H7 (cell line): ENCODE measurements at regions not wholly inside any gene's neighbourhood (a gene's known extent, or its start where the extent isn't known, plus 50 kb on each side); places are given as distances from the start of the nearest gene placed in this dataset.
"Not testable (repeated sequence)": the region's sequence is repeated elsewhere in the genome, so short reads cannot be mapped to it uniquely, and the experiment has no call there.

Source experiments
- DNase-seq: peaks from one replicate; pipeline ENCODE4 v3.0.0; 2012
- H3K27me3 ChIP-seq: 2 replicates; pipeline ENCODE4 v1.6.0; 2011; ENCODE audit warnings: mild to moderate bottlenecking, low read length; ENCODE audit not compliant: control insufficient read depth, insufficient read depth
- H3K36me3 ChIP-seq: replicated peaks from 2 replicates; pipeline ENCODE4 v1.5.1; 2011; ENCODE audit warnings: low read length; ENCODE audit not compliant: control insufficient read depth, insufficient read depth
- H3K4me3 ChIP-seq: 2 replicates; pipeline ENCODE4 v1.5.1; 2011; ENCODE audit warnings: low read depth, mild to moderate bottlenecking, control low read depth, low read length, moderate library complexity; ENCODE audit not compliant: insufficient read depth

- Histone ChIP-seq H3K27me3 (no peaks in the 10 kb centered on the region), H3K4me3 (no peak overlapping the region), H3K36me3 (no peaks in the 10 kb centered on the region)
- no peak for DNase-seq
Observed at GRCh38 chr12:73998894-73999293, 538.7 kb upstream of the ATXN7L3B start.

DNA sequence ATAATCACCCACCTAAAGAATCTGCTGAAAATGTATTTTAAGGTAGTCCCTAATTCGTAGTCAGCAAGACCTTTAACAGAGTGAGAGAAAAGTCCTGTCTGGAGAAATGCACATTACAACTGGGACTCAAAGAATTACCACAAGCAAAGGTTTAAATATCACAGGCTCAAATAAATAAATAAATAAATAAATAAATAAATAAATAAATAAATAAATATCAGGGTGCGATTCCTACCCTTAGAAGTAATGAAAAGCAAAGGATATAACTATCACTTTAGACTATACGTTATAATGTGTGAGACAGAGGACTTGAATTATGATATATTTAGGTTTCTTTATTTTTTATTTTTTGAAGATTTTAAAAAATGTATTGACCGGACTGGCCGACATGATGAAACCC is 522.5 kb upstream of the ATXN7L3B start:
- Histone ChIP-seq H3K36me3 (no peaks in the 10 kb centered on the region), H3K27me3 (no peaks in the 10 kb centered on the region), H3K4me3 (no peak overlapping the region)
- DNase-seq: no peak

DNA sequence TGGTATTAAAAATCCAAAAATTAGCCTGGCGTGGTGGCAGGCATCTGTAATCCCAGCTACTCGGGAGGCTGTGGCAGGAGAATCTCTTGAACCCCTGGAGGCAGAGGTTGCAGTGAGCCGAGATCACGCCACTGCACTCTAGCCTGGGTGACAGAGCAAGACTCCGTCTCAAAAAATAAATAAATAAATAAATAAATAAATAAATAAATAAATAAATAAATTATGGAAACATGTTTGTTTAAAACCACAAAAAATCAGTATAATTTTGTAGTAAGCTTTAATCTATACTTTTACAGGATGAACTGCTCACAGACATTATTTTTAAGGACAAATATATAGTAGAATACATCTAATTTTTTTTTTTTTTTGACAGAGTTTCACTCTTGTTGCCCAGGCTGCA is 521.3 kb upstream of the ATXN7L3B start:
- not testable (repeated sequence) for H3K36me3 ChIP-seq, DNase-seq, H3K4me3 ChIP-seq, H3K27me3 ChIP-seq

- no peak overlapping the region for H3K4me3 ChIP-seq
- DNase-seq: no peak
- no peaks in the 10 kb centered on the region for H3K36me3 ChIP-seq
- H3K27me3 ChIP-seq: no peaks in the 10 kb centered on the region
Observed at GRCh38 chr12:74018849-74019248, 518.8 kb upstream of the ATXN7L3B start.

DNA sequence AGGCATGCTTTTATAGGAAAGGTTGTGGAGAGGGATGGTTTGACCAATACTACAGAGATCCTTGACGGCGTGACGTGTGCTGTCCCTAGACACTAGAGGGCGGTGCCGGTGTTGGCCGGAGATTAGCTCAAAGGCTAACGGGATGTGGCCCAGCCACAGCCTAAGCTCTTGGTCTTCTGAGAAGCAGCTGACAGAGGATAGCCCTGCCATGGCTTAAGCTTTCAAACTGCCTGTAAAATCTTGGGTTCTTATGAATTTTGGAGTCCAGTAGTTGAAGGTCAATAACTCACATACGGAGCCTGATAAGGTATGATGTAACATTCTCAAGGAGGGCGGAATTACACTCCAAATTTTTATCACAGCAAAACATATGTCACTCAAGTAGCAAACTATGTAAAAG is 515.7 kb upstream of the ATXN7L3B start:
- peak; percentile 18 for DNase-seq
- no peak overlapping the region for H3K4me3 ChIP-seq

DNA sequence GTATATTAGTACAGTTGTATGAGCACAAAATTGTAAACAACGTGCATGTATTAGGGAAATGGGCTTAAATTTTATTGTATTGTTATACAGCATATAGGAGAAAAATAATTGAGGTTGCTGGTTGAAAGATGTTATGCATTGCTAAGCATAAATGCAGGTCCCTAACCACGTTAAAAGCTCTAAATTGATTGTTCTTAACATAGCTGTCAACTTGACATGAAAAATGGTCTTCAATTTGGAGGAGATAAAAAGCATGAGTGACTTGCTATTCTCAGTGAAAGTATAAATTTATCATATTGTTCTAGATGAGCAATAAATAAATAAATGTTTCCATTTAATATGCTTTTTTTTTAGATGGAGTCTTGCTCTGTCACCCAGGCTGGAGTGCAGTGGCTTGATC is 506.6 kb upstream of the ATXN7L3B start:
- DNase-seq: no peak
- Histone ChIP-seq H3K36me3 (no peaks in the 10 kb centered on the region), H3K4me3 (no peak overlapping the region), H3K27me3 (no peaks in the 10 kb centered on the region)

More for the DNA sequence above, 515.7 kb upstream of the ATXN7L3B start:
- Histone ChIP-seq H3K27me3 (no peaks in the 10 kb centered on the region), H3K36me3 (no peaks in the 10 kb centered on the region)

GRCh38 chr12:74033531-74033930 is 504.1 kb upstream of the ATXN7L3B start:
- H3K27me3 ChIP-seq: no peaks in the 10 kb centered on the region
- H3K36me3 ChIP-seq: no peaks in the 10 kb centered on the region
- no peak for DNase-seq
- H3K4me3 ChIP-seq: no peak overlapping the region

DNA sequence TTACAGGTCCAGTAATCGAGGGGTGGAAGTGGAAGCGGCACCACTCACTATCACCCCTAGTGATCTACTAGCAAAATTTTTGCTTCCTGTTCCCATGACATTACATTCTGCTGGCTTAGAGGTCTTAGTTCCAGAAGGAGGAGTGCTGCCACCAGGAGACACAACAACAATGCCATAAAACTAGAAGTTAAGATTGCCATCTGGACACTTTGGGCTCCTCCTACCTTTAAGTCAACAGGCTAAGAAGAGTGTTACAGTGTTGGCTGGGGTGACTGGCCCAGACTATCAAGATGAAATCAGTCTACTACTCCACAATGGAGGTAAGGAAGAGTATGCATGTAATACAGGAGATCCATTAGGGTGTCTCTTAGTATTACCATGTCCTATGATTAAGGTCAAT is 498.5 kb upstream of the ATXN7L3B start:
- not testable (repeated sequence) for H3K36me3 ChIP-seq, H3K27me3 ChIP-seq, H3K4me3 ChIP-seq, DNase-seq

DNA sequence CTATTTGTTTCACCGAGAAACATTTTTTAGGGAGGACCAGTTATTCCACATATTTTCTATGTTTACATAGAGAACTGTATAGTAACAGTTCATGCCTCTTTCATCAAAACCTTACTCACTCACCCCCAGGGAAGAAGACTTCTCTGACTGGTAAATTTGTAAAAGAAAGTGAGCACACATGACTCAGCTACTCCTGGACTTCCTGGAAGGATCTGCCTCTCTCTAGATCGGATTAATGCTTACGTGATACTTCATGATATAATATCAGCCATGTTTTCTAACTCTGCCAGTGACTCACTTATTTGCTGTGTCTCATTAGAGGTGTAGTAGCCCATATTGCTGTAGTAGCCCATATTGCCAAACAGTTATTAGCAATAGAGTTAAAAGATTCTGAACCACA is 494.3 kb upstream of the ATXN7L3B start:
- no peaks in the 10 kb centered on the region for H3K27me3 ChIP-seq
- no peaks in the 10 kb centered on the region for H3K36me3 ChIP-seq
- DNase-seq: no peak
- no peak overlapping the region for H3K4me3 ChIP-seq

DNA sequence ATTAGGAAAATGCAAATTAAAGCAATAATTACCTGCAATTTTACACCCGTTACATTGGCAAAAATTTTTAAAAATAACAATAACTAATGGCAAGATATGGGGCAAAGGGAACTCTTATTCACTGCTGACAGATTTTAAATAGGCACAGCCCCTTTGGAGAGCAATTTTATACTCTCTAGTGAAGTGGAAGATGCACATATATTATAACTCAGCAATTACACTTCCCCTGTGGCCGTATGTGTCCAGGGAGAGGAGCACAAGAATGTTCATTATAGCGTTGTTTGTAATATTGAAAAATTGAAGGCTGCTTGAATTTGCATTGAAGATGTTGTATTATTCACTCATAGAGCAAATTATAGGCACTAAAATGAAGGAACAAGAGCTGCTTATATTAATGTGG is 488.3 kb upstream of the ATXN7L3B start:
- DNase-seq: no peak
- H3K27me3 ChIP-seq: no peaks in the 10 kb centered on the region

GRCh38 chr12:74051848-74052247 is 485.8 kb upstream of the ATXN7L3B start:
- Histone ChIP-seq H3K4me3 (no peak overlapping the region), H3K36me3 (no peaks in the 10 kb centered on the region), H3K27me3 (no peaks in the 10 kb centered on the region)
- DNase-seq: no peak

More for the DNA sequence above, 488.3 kb upstream of the ATXN7L3B start:
- H3K36me3 ChIP-seq: no peaks in the 10 kb centered on the region
- no peak overlapping the region for H3K4me3 ChIP-seq

- no peak for DNase-seq
- Histone ChIP-seq H3K36me3 (no peaks in the 10 kb centered on the region), H3K27me3 (no peaks in the 10 kb centered on the region), H3K4me3 (no peak overlapping the region)
Observed at GRCh38 chr12:74066476-74066875, 471.2 kb upstream of the ATXN7L3B start.

GRCh38 chr12:74071182-74071581 is 466.5 kb upstream of the ATXN7L3B start:
- H3K27me3 ChIP-seq: no peaks in the 10 kb centered on the region

GRCh38 chr12:74076918-74077317 is 460.7 kb upstream of the ATXN7L3B start:
- H3K36me3 ChIP-seq: no peaks in the 10 kb centered on the region
- no peak for DNase-seq
- no peaks in the 10 kb centered on the region for H3K27me3 ChIP-seq
- no peak overlapping the region for H3K4me3 ChIP-seq

More at GRCh38 chr12:74071182-74071581, 466.5 kb upstream of the ATXN7L3B start:
- Histone ChIP-seq H3K4me3 (no peak overlapping the region), H3K36me3 (no peaks in the 10 kb centered on the region)
- DNase-seq: no peak

DNA sequence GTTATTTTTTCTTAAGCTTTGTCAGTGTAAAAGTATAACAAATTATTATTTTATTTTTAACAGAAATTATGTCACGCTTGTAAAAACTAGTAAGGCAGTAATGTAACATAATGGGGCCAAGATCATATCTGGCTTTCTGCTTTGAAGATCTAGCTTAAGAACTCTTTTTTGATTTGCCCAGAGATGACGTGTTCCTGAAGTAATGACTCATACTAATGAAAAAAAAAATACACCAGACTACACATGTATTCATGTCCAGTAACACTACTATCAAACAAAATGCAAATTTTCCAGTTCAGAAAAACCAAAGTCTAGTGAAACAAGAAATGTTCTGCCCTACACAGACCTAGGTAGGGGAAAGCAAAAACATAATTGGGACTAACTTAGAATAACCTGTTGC is 432.2 kb upstream of the ATXN7L3B start:
- Histone ChIP-seq H3K27me3 (no peaks in the 10 kb centered on the region), H3K4me3 (no peak overlapping the region), H3K36me3 (no peaks in the 10 kb centered on the region)
- no peak for DNase-seq

DNA sequence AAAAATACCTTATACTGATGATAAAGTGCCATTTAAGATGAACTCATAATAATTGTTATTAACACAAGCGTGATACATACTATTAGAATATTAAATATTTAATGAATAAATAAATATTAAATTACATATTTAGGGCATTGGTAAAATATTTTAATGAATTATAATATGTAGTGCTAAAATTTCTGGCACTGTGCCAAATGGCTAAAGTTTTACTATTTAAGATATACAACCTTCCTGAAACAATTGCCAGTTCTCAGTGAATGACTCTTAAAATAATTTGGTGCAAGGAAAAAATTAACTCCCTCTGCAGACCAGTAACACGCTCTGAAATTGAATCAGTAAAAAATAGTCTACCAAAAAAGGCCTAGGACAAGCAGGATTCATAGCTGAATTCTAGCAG is 428.9 kb upstream of the ATXN7L3B start:
- Histone ChIP-seq H3K4me3 (no peak overlapping the region), H3K36me3 (no peaks in the 10 kb centered on the region), H3K27me3 (no peaks in the 10 kb centered on the region)
- DNase-seq: no peak
